Inferior parietal cortex (tissue), 1 donor: ENCODE measurements at regions not wholly inside any gene's neighbourhood (a gene's known extent, or its start where the extent isn't known, plus 50 kb on each side); places are given as distances from the start of the nearest gene placed in this dataset.
"Not testable (repeated sequence)": the region's sequence is repeated elsewhere in the genome, so short reads cannot be mapped to it uniquely, and the experiment has no call there.

ENCODE experiments used
- DNase-seq: peaks from one replicate; pipeline ENCODE4 v3.0.0-alpha.2; 2016; ENCODE audit errors: extremely low spot score

- no peak for DNase-seq
Observed at GRCh38 chr15:53843869-53844569, 84.6 kb upstream of the WDR72 start.

GRCh38 chr15:53843166-53843565, 83.7 kb upstream of the WDR72 start:
- DNase-seq, result no peak

- no peak for DNase-seq
Observed at GRCh38 chr15:53841651-53842050, 82.2 kb upstream of the WDR72 start.

GRCh38 chr15:53840681-53841080, 81.2 kb upstream of the WDR72 start:
- no peak for DNase-seq

GRCh38 chr15:53837263-53837662, 77.8 kb upstream of the WDR72 start:
- no peak for DNase-seq

- DNase-seq, result no peak
Observed at GRCh38 chr15:53836618-53837017, 77.2 kb upstream of the WDR72 start.

GRCh38 chr15:53835309-53835708, 75.8 kb upstream of the WDR72 start:
- no peak for DNase-seq

GRCh38 chr15:53834214-53834613, 74.8 kb upstream of the WDR72 start:
- no peak for DNase-seq

- DNase-seq, result peak; percentile 47
Observed at GRCh38 chr15:53833134-53833624, 73.7 kb upstream of the WDR72 start.

- DNase-seq, result no peak
Observed at GRCh38 chr15:53831907-53832770, 72.7 kb upstream of the WDR72 start.

- no peak for DNase-seq
Observed at GRCh38 chr15:53830707-53831386, 71.4 kb upstream of the WDR72 start.

- DNase-seq, result no peak
Observed at GRCh38 chr15:53829923-53830459, 70.5 kb upstream of the WDR72 start.

- DNase-seq, result no peak
Observed at GRCh38 chr15:53829471-53829870, 70.0 kb upstream of the WDR72 start.

GRCh38 chr15:53827355-53827754, 67.9 kb upstream of the WDR72 start:
- no peak for DNase-seq

- no peak for DNase-seq
Observed at GRCh38 chr15:53811530-53811929, 52.1 kb upstream of the WDR72 start.

- not testable (repeated sequence) for DNase-seq
Observed at GRCh38 chr15:53810306-53810705, 50.8 kb upstream of the WDR72 start.
